ENCODE measurements at regions not wholly inside any gene's neighbourhood (a gene's known extent, or its start where the extent isn't known, plus 50 kb on each side); places are given as distances from the start of the nearest gene placed in this dataset.

DNA sequence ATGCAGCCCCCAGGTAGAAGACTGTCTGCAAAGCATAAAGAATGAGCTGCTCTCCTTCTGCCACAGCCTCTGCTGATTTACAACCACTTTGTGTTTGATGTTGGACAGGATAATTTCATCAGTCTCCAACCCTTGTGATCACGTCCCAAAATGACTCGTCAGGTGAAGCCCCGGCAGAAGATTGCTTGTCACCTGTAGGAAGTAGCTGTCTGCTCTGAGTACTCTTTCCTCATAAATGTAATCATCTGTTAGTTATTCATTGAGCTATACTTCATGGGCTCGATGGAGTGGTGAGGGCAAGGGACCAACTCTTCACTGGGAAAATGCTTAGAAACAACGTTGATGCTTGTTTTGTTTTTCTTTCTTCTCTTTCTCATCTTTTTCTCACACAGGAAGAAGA, 290.9 kb upstream of the SP8 start:
- TF ChIP-seq, protein P1, sequence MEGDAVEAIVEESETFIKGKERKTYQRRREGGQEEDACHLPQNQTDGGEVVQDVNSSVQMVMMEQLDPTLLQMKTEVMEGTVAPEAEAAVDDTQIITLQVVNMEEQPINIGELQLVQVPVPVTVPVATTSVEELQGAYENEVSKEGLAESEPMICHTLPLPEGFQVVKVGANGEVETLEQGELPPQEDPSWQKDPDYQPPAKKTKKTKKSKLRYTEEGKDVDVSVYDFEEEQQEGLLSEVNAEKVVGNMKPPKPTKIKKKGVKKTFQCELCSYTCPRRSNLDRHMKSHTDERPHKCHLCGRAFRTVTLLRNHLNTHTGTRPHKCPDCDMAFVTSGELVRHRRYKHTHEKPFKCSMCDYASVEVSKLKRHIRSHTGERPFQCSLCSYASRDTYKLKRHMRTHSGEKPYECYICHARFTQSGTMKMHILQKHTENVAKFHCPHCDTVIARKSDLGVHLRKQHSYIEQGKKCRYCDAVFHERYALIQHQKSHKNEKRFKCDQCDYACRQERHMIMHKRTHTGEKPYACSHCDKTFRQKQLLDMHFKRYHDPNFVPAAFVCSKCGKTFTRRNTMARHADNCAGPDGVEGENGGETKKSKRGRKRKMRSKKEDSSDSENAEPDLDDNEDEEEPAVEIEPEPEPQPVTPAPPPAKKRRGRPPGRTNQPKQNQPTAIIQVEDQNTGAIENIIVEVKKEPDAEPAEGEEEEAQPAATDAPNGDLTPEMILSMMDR (conservative IDR thresholded peaks at IDR 0.05; ENCODE audit: low read depth, low read length) = no peak
- no peak for TF ChIP-seq EZH2 (IDR thresholded peaks at IDR 0.05; ENCODE audit: low read length, unreplicated experiment)
